TTC549 (cell line): ENCODE measurements at regions not wholly inside any gene's neighbourhood (a gene's known extent, or its start where the extent isn't known, plus 50 kb on each side); places are given as distances from the start of the nearest gene placed in this dataset.
"Not testable (repeated sequence)": the region's sequence is repeated elsewhere in the genome, so short reads cannot be mapped to it uniquely, and the experiment has no call there.

Experiments used
- FAIRE-seq: peaks from 2 replicates; lab custom pipeline; 2012; peaks lifted over from hg19 to GRCh38; lab: Jason Lieb, UNC

DNA sequence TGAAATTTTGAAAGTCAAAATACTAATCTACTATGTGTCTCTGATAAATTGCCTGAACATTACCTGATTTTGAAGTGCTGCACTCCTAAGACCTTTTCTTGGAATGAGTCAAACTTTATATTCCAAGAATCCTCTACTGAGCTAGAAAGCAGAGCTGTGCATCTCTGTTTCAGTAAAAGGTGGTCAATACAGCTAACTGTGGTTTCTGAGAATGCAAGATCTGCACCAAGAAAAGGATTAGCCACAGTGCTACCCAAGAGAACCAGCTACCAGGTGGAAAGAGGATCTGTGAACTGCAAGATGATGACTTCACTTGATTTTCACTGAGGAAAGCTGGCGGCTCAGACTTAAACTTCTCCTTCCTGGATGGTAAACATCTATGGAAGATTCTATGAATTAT lies 289.3 kb downstream of the LIPI start:
- not testable (repeated sequence) for FAIRE-seq

- FAIRE-seq: not testable (repeated sequence)
Observed at GRCh38 chr21:13907385-13907784, 297.8 kb downstream of the POTED start.

DNA sequence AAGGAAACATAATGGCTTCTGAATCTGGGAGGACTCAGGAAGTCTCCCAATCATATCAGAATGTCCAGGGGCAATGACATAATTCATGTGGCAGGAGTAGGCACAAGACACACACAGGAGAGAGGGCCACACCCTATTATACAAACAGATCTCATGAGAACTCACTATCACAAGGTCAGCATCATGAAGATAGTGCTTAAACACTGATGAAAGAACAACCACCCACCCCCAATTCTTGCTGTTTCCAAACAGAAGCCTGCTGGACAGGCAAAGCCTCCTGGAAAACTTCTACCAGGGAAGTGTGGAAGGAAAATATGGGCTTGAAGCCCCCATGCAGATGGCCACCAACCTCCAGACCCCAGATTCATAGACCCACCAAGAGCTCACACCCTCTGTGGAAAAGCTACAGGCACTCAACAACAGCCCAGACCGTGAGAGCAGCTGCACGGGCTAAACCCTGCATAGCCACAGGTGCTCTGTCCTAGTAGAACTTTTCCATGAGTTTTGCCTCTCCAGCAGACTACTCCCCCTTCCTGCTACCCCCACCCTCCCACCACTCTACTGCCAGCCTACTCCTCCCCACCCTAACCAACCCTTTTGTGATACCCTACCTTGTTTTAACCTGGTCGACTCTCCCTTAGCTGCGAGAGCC lies 287.1 kb downstream of the POTED start:
- not testable (repeated sequence) for FAIRE-seq

DNA sequence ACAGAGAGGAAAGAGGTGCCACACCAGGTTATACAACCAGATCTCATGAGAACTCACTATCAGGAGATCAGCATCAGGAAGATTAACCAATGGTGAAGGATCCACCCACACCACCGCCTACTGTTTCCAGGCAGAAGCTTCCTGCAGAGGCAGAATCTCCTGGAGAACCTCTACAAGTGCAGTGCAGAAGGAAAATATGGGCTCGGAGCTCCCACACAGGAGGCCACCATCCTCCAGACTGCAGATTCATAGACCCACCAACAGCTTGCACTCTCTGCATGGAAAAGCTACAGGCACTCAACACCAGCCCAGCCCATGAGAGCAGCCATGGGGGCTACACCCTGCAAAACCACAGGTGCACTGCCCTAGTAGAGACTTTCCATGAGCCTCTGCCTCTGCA lies 284.0 kb downstream of the POTED start:
- not testable (repeated sequence) for FAIRE-seq

DNA sequence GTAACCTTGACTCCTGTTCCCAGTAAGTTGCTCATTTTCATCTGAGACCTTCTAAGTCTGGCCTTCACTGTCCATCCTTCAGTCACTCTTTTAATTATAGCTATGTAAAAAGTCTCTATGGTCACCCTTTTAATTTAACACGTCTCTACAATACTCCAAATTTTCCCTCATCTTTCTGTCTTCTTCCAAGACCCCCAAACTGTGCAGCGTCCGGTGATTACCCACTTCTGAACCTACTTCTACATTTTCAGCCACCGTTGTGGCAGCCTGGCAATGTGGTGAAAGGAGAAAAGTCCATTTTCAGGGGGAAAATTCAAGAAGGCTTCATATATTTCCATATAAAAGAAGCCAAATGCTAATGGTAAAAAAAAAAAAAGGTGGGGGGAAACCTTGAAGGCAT lies 283.4 kb downstream of the POTED start:
- FAIRE-seq: not testable (repeated sequence)

- not testable (repeated sequence) for FAIRE-seq
Observed at GRCh38 chr21:13892146-13892751, 282.7 kb downstream of the POTED start.

DNA sequence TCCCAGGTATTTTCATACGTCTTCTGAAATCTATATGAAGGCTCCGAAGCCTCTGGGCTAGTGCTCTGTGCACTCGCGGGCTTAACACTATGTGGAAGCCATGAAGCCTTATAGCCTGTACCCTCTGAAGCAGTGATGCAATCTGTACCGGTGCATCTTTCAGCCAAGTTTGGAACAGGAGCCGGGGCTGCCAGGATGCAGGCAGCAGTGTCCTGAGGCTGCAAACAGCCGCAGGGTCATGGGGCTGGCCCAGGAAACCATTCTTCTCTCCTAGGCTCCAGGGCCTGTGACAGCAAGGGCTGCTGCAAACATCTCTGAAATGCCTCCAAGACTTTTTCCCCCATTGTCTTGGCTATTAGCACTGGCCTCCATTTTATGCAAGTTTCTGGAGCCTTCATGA lies 279.6 kb downstream of the POTED start:
- not testable (repeated sequence) for FAIRE-seq

GRCh38 chr21:13883641-13884395 lies 274.2 kb downstream of the POTED start:
- FAIRE-seq: not testable (repeated sequence)

- FAIRE-seq: not testable (repeated sequence)
Observed at GRCh38 chr21:13877503-13877902, 267.9 kb downstream of the POTED start.

DNA sequence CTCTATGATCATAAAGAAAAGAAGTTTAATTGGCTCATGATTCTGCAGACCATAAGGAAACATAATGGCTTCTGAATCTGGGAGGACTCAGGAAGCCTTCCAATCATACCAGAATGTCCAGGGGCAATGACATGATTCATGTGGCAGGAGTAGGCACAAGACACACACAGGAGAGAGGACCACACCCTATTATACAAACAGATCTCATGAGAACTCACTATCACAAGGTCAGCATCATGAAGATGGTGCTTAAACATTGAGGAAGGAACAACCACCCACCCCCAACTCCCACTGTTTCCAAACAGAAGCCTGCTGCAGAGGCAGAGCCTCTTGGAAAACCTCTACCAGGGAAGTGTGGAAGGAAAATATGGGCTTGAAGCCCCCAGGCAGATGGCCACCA lies 267.4 kb downstream of the POTED start:
- not testable (repeated sequence) for FAIRE-seq

DNA sequence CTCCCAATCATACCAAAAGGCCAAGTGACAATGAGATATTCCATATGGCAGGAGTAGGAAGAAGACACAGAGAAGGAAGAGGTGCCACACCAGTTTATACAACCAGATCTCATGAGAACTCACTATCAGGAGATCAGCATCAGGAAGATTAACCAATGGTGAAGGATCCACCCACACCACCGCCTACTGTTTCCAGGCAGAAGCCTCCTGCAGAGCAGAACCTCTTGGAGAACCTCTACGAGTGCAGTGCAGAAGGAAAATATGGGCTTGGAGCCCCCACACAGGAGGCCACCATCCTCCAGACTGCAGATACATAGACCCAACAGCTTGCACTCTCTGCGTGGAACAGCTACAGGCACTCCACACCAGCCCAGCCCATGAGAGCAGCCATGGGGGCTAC lies 264.4 kb downstream of the POTED start:
- FAIRE-seq: not testable (repeated sequence)

DNA sequence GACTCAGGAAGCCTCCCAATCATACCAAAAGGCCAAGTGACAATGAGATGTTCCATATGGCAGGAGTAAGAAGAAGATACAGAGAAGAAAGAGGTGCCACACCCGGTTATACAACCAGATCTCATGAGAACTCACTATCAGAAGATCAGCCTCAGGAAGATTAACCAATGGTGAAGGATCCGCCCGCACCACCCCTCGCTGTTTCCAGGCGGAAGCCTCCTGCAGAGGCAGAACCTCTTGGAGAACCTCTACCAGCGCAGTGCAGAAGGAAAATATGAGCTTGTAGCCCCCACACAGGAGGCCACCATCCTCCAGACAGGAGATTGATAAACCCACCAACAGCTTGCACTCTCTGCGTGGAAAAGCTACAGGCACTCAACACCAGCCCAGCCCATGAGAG lies 245.1 kb downstream of the POTED start:
- no peak for FAIRE-seq

GRCh38 chr21:13850808-13851207 lies 241.2 kb downstream of the POTED start:
- FAIRE-seq: not testable (repeated sequence)

- FAIRE-seq: not testable (repeated sequence)
Observed at GRCh38 chr21:13849489-13849888, 239.9 kb downstream of the POTED start.

DNA sequence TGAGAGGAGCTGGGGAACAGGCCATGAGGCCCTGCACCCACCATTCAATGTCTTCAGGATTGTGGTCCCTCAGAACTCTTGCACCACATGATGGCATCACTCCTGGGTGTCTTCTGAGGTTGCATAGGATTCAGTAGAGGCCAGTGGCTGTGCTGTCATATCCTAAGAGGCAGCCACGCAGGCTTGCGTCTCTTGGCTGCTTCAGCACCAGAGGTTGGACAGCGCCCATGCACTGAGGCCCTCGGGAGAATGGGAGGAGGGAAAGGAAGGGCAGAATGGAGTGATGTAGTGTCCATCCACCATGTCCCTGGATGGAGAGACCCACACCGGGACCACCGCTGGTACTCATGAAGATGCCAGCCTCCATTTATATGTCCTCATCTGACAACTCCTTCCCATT lies 237.1 kb downstream of the POTED start:
- not testable (repeated sequence) for FAIRE-seq

DNA sequence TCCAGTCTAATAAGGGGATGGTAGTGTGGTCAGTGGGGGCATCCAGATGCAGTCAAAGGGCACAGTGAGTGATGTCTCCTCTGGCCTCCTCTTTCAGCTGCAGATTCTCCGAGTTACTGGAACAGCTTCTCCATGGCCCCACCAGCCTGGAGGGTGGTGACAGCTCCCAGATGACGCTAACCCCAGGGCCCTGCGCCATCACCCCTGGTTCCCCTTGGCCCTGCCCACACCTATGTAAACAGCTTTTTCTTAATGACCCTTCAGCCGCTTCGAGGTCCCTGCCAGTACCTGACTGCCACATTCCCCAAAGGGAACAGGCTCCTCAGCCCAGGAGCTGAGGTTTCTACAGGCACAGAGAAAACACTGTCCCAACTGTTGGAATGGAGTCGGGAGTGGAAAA lies 235.0 kb downstream of the POTED start:
- FAIRE-seq: not testable (repeated sequence)

- FAIRE-seq: not testable (repeated sequence)
Observed at GRCh38 chr21:13843081-13843480, 233.5 kb downstream of the POTED start.

GRCh38 chr21:13827666-13828065 lies 218.1 kb downstream of the POTED start:
- not testable (repeated sequence) for FAIRE-seq

- FAIRE-seq: no peak
Observed at GRCh38 chr21:13827201-13827600, 217.6 kb downstream of the POTED start.

DNA sequence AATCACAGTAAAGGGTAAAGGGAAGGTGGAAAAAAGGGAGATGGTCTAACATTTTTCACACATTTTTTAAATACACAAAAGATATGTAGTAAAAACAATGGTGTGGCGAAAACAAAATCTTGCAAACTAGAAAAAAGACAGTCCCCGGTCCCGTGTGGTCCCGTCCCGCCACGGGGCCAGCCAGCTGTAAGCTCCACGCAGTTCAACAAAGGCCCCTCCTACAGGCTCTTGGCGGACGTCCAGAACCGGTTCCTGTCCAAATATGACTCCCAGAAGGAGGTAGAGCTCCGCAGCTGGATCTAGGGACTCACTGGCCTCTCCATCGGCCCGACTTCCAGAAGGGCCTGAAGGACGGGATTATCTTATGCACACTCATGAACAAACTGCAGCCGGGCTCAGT lies 216.9 kb downstream of the POTED start:
- FAIRE-seq: not testable (repeated sequence)

DNA sequence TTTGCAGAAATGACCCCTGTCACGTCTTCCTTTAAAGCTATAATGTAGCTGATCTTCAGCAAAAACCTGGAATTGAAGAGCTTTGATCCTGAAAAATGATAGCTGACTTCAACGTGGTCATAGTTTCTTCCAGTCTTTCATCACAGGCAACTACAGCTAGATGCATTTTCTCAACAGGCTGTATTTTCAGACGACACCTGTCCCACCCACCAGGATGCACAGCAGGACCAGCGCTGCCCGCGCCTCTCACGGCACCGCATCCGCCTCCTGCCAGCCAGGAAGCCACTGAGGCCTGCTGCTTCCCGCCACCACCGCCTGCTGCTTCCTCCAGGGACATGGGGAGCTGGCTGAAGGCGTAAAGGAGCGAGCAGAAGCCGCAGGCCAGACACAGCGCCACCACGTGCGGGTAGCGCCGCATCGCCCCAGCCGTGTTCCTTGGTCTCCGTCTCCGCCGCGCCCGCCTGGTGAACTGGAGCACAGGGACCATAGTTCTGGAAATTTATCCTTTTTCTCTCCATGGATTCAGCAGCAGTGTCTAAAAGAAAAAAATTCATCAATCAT lies 215.7 kb downstream of the POTED start:
- FAIRE-seq: not testable (repeated sequence)

DNA sequence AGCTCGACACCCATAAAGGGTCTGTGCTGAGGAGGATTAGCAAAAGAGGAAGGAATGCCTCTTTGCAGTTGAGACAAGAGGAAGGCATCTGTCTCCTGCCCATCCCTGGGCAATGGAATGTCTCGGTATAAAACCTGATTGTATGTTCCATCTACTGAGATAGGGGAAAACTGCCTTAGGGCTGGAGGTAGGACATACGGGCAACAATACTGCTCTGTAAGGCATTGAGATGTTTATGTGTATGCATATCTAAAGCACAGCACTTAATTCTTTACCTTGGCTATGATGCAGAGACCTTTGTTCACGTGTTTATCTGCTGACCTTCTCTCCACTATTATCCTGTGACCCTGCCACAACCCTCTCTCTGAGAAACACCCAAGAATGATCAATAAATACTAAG lies 210.7 kb downstream of the POTED start:
- FAIRE-seq: not testable (repeated sequence)

- not testable (repeated sequence) for FAIRE-seq
Observed at GRCh38 chr21:13812191-13812590, 202.6 kb downstream of the POTED start.
